ENCODE measurements at regions not wholly inside any gene's neighbourhood (a gene's known extent, or its start where the extent isn't known, plus 50 kb on each side); places are given as distances from the start of the nearest gene placed in this dataset.

- intact Hi-C loops (cut with DNase I), result no loop called here
- DNase-seq (ENCODE audit: low spot score), result no peak
Measured at GRCh38 chr6:14966906-14967711, 278.8 kb upstream of the JARID2 start.

DNA sequence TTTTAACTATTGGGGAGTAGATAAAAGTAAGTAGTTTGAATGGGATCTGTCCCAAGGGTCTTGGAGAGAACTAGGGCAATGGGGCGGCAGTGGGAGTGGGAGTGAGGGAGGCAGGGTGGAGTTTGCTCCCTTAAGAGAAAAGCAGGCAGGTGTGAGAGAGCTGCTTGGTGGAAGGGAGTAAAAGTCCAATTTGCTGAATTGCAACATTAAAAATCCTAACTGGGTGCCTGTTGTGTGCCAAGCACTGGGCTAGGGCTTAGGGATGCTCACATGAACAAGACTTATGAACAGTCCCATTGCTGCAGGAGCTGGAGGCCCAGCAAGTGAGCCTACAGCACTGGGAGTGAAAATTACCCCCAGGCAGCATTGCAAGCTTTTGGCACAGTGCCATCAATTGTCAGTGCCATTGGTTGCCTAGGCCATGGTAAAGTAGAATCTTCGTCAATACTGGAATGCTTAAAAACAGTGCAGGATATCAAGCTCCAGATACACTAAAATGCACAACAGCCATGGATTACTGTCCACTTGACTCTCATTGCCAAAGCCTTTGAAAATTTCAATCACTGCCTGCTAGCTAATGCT, 277.7 kb upstream of the JARID2 start:
- DNase-seq (ENCODE audit: low spot score), result no peak
- intact Hi-C loops (cut with DNase I), result no loop called here

DNA sequence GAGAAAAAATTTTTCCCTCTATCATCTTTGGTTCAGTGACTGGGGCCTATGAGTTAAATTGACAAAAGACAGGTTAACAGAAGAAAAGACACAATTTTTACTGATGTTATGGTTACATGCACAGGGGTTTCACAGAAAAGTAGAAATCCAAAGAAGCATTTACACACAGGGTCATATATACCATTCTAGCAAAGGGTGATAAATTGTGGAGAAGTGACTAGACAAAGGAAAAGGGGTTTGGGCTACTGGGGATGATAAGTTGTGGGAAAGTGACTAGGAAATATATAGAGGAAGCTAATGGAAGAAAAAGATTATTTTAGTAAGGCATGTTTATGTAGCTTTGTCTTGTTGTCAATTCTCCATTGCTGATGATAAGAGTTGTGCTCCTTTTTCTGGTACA, 276.7 kb upstream of the JARID2 start:
- intact Hi-C loops (cut with DNase I), result no loop called here
- no peak for DNase-seq (ENCODE audit: low spot score)

DNA sequence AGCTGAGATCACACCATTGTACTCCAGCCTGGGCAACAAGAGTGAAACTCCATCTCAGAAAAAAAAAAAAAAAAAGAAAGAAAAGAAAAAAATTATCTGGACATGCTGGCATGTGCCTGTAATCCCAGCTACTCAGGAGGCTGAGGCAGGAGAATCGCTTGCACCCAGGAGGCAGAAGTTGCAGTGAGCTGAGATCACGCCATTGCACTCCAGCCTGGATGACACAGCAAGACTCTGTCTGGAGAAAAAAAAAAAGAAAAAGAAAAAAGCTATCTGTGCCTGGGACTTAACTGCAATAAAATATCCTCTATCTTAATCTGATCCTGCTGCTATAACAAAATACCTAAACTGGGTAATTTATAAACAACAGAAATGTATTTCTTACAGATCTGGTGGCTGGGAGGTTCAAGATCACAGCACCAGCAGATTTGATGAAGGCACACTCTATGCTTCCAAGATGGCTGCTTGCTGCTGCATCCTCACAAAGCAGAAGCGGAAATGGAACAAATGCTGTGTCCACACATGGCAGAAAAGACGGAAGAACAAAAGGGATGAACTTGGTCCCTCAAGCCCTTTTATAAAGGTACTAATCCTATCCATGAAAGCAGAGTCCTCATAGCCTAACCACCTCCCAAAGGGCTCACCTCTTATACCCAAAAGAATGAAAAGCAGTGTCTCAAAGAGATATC, 273.3 kb upstream of the JARID2 start:
- intact Hi-C loops (cut with DNase I), result no loop called here
- DNase-seq (ENCODE audit: low spot score), result no peak

DNA sequence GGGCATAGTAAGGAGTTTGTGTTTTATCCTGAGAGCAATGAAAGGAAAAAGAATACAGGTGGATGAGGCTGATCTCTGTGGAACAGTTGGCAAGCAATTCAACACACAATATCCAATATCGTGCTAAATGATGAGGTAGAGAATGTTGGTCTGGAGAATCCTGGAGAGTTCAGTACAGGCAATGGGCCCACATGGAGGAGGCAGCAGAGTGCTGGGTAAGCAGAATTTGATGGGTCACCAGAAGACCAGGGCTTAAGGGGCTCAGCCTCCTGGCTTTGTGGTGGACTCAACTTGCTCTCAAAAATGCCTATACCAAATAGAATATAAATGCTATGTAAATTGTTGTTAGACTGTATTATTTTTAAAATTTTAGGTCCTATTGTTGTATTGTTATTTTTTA, 271.5 kb upstream of the JARID2 start:
- intact Hi-C loops (cut with DNase I), result no loop called here

DNA sequence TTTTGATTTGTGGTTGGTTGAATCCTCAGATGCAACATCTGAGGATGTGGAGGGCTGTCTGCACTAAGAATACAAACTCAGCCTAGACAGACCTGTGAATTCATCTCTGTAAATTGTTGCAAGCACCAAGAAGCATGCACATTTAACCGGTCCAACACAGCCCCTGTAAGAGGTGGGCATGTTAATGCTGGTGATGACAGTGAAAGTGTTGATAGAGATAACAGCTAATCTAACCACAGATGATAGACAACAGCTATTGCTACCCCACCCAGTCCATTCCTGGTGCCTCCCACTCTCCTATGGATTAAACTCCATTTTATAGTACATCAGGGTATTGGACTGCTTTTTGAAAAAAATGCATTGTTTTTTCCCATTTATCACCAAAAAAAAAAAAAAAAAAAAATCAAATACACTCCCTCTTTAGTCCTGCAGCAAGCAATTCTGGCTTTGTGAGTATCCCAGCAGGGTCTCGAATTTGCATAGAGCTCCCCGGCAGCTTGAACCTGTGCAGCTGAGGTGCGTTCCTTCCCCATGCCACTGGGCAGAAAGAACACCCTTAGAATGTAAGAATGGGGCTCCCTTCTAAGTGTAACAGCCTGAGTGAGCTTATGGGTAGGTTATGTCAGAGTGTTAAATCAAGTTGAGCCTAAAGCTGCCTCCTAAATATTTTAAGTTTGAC, 270.9 kb upstream of the JARID2 start:
- DNase-seq (ENCODE audit: low spot score), result no peak
- intact Hi-C loops (cut with DNase I), result no loop called here

More for the DNA sequence above, 271.5 kb upstream of the JARID2 start:
- no peak for DNase-seq (ENCODE audit: low spot score)

- intact Hi-C loops (cut with DNase I), result no loop called here
- DNase-seq (ENCODE audit: low spot score), result no peak
Measured at GRCh38 chr6:14975471-14975817, 270.4 kb upstream of the JARID2 start.

- intact Hi-C loops (cut with DNase I), result no loop called here
- no peak for DNase-seq (ENCODE audit: low spot score)
Measured at GRCh38 chr6:14977747-14978382, 268.0 kb upstream of the JARID2 start.

GRCh38 chr6:14981960-14982359, 263.9 kb upstream of the JARID2 start:
- no peak for DNase-seq (ENCODE audit: low spot score)
- intact Hi-C loops (cut with DNase I), result no loop called here

- intact Hi-C loops (cut with DNase I), result no loop called here
- no peak for DNase-seq (ENCODE audit: low spot score)
Measured at GRCh38 chr6:14983599-14984518, 262.0 kb upstream of the JARID2 start.

DNA sequence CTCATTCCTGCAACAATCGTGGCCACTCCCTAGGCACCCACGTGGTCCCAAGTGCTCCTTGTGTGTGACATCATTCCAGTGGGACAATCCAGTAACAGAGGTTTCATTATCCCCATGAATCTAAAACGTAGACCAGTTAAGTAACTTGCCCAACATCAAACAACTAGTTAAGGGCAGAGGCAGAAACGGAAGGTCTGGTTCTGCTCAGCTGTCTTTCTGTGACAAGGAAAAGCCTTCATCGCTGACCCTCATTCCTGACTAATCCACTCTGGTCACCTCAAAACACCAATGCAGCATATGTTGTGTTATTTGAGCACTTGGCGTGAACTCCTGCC, 261.4 kb upstream of the JARID2 start:
- DNase-seq (ENCODE audit: low spot score), result no peak
- intact Hi-C loops (cut with DNase I), result no loop called here

DNA sequence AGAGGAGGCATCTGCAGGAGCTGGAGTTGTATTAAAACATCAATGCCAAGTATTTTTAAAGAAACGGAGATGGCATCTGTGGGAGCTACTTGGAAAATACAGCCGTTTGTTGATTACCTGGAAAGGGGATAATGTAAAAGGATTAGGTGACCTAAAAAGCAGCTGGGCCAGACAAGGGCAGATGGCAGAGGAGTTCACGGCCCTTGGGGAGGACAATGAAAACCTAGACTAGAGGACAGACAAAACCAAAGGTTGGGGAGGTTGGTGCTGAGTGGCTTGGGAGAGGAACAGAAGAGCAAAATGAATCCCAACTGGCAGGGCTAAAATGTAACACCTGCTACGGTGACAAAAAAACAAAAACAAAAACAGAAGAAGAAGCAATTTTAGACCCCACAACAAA, 260.5 kb upstream of the JARID2 start:
- no peak for DNase-seq (ENCODE audit: low spot score)
- intact Hi-C loops (cut with DNase I), result no loop called here

GRCh38 chr6:14986370-14986769, 259.5 kb upstream of the JARID2 start:
- intact Hi-C loops (cut with DNase I), result no loop called here
- no peak for DNase-seq (ENCODE audit: low spot score)

- intact Hi-C loops (cut with DNase I), result no loop called here
- no peak for DNase-seq (ENCODE audit: low spot score)
Measured at GRCh38 chr6:14987490-14987889, 258.4 kb upstream of the JARID2 start.

- DNase-seq (ENCODE audit: low spot score), result no peak
- intact Hi-C loops (cut with DNase I), result no loop called here
Measured at GRCh38 chr6:14992382-14992781, 253.5 kb upstream of the JARID2 start.

- intact Hi-C loops (cut with DNase I), result loop anchor here in 1 of 2 donors (5.0 kb wide), 1 partner anchor 703 kb away; no protein-coding TSS in a partner anchor
- DNase-seq (ENCODE audit: low spot score), result no peak
Measured at GRCh38 chr6:14995208-14995607, 250.7 kb upstream of the JARID2 start.

DNA sequence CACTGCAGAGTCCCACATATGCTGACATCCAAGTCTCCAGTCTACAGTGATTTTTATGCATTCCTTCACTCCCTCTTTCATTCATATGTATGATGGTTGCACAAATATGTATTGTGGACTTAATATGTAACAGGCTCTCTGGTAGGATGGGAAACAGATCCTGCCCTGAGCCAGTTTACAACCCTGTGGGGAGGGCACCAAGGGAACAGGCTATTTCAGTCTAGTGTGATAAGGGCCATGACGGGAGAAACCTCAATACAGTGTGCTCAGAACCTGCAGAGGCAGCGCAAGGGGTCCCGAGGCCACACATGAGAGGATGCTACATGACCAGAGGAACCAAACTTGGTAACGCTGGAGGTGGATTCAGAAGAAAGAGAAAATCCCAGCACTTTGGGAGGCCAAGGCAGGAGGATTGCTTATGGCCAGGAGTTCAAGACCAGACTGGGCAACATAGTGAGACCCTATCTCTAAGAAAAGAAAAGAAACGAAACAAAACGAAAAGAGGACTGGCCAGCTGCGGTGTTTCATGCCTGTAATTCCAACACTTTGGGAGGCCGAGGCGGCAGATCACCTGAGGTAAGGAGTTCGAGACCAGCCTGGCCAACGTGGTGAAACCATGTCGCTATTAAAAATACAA, 249.8 kb upstream of the JARID2 start:
- DNase-seq (ENCODE audit: low spot score), result no peak
- intact Hi-C loops (cut with DNase I), result loop anchor here in 1 of 2 donors (5.0 kb wide), 1 partner anchor 704 kb away; no protein-coding TSS in a partner anchor

- intact Hi-C loops (cut with DNase I), result loop anchor here in 1 of 2 donors (5.0 kb wide), 1 partner anchor 705 kb away; no protein-coding TSS in a partner anchor
- DNase-seq (ENCODE audit: low spot score), result no peak
Measured at GRCh38 chr6:14996892-14997291, 249.0 kb upstream of the JARID2 start.
